H9 (cell line): ENCODE measurements at regions not wholly inside any gene's neighbourhood (a gene's known extent, or its start where the extent isn't known, plus 50 kb on each side); places are given as distances from the start of the nearest gene placed in this dataset.

Source experiments
- DNase-seq: peaks from one replicate; pipeline ENCODE4 v3.0.0-alpha.2; 2017
- H2AFZ ChIP-seq: one replicate; pipeline ENCODE4 v1.6.1; 2013; ENCODE audit warnings: mild to moderate bottlenecking, low read length, control low read depth, moderate library complexity
- H2AK5ac ChIP-seq: 2 replicates; pipeline ENCODE4 v1.6.1; 2013; ENCODE audit warnings: low read length, control low read depth, mixed read lengths; ENCODE audit not compliant: insufficient read length
- H2BK120ac ChIP-seq: one replicate; pipeline ENCODE4 v1.6.1; 2013; ENCODE audit warnings: low read depth, mild to moderate bottlenecking, low read length, control low read depth, inconsistent platforms; ENCODE audit not compliant: poor library complexity, severe bottlenecking
- H2BK12ac ChIP-seq: 2 replicates; pipeline ENCODE4 v1.6.1; 2013; ENCODE audit warnings: low read length, control low read depth, mixed read lengths, low read depth; ENCODE audit not compliant: insufficient read length
- H2BK15ac ChIP-seq: 2 replicates; pipeline ENCODE4 v1.6.1; 2013; ENCODE audit warnings: low read depth, low read length, control low read depth
- H2BK20ac ChIP-seq: one replicate; pipeline ENCODE4 v1.6.1; 2013; ENCODE audit warnings: low read depth, mild to moderate bottlenecking, low read length, control low read depth, inconsistent platforms; ENCODE audit not compliant: poor library complexity, severe bottlenecking
- H2BK5ac ChIP-seq: 2 replicates; pipeline ENCODE4 v1.6.1; 2013; ENCODE audit warnings: low read length, control low read depth, mixed read lengths; ENCODE audit not compliant: insufficient read length
- H3K14ac ChIP-seq: 2 replicates; pipeline ENCODE4 v1.6.1; 2013; ENCODE audit warnings: low read length, control low read depth; ENCODE audit not compliant: insufficient read depth
- H3K18ac ChIP-seq: 2 replicates; pipeline ENCODE4 v1.6.1; 2013; ENCODE audit warnings: low read depth, mild to moderate bottlenecking, mixed read lengths, low read length, control low read depth; ENCODE audit not compliant: insufficient read length
- H3K23ac ChIP-seq: 2 replicates; pipeline ENCODE4 v1.6.1; 2013; ENCODE audit warnings: low read length, control low read depth, mixed read lengths, low read depth; ENCODE audit not compliant: insufficient read length
- H3K23me2 ChIP-seq: 2 replicates; pipeline ENCODE4 v1.6.1; 2013; ENCODE audit warnings: low read depth, mild to moderate bottlenecking, mixed read lengths, low read length, control low read depth; ENCODE audit not compliant: insufficient read length, poor library complexity, severe bottlenecking
- H3K27ac ChIP-seq: 2 replicates; pipeline ENCODE4 v1.5.1; 2013; ENCODE audit warnings: low read length, control low read depth, mixed read lengths, low read depth; ENCODE audit not compliant: insufficient read length
- H3K27me3 ChIP-seq: 2 replicates; pipeline ENCODE4 v1.6.1; 2013; ENCODE audit warnings: low read length, control low read depth, inconsistent platforms; ENCODE audit not compliant: insufficient read depth
- H3K4ac ChIP-seq: 2 replicates; pipeline ENCODE4 v1.6.1; 2013; ENCODE audit warnings: low read depth, mild to moderate bottlenecking, control low read depth, inconsistent platforms, low read length, moderate library complexity
- H3K4me1 ChIP-seq: 2 replicates; pipeline ENCODE4 v1.6.1; 2013; ENCODE audit warnings: low read length, control low read depth, inconsistent platforms; ENCODE audit not compliant: insufficient read depth
- H3K4me2 ChIP-seq: 2 replicates; pipeline ENCODE4 v1.6.1; 2013; ENCODE audit warnings: low read length, control low read depth, mixed read lengths; ENCODE audit not compliant: insufficient read length, insufficient read depth
- H3K56ac ChIP-seq: 2 replicates; pipeline ENCODE4 v1.6.1; 2013; ENCODE audit warnings: low read depth, mild to moderate bottlenecking, mixed read lengths, low read length, control low read depth; ENCODE audit not compliant: insufficient read length
- H3K79me1 ChIP-seq: 2 replicates; pipeline ENCODE4 v1.6.1; 2013; ENCODE audit warnings: low read depth, mild to moderate bottlenecking, moderate library complexity, low read length, control low read depth, inconsistent platforms; ENCODE audit not compliant: insufficient read depth, poor library complexity, severe bottlenecking
- H3K79me2 ChIP-seq: 2 replicates; pipeline ENCODE4 v1.6.1; 2013; ENCODE audit warnings: low read length, control low read depth, inconsistent platforms; ENCODE audit not compliant: insufficient read depth
- H3K9ac ChIP-seq: 2 replicates; pipeline ENCODE4 v1.6.1; 2013; ENCODE audit warnings: low read length, control low read depth, mixed read lengths; ENCODE audit not compliant: insufficient read length; ENCODE audit errors: extremely low read depth
- H3K9me3 ChIP-seq: one replicate; pipeline ENCODE4 v1.6.1; 2013; ENCODE audit warnings: low read depth, low read length, inconsistent platforms; ENCODE audit not compliant: control insufficient read depth
- H3T11ph ChIP-seq: one replicate; pipeline ENCODE4 v1.6.1; 2013; ENCODE audit warnings: mild to moderate bottlenecking, low read length, control low read depth, inconsistent platforms
- H4K20me1 ChIP-seq: one replicate; pipeline ENCODE4 v1.6.1; 2013; ENCODE audit not compliant: control insufficient read depth, insufficient read length, insufficient read depth
- H4K5ac ChIP-seq: 2 replicates; pipeline ENCODE4 v1.6.1; 2013; ENCODE audit warnings: low read depth, mild to moderate bottlenecking, mixed read lengths, low read length, control low read depth; ENCODE audit not compliant: insufficient read length
- H4K8ac ChIP-seq: replicated peaks from 2 replicates; pipeline ENCODE4 v1.6.1; 2013; ENCODE audit warnings: low read length, control low read depth, mixed read lengths, low read depth; ENCODE audit not compliant: insufficient read length
- H4K91ac ChIP-seq: 2 replicates; pipeline ENCODE4 v1.6.1; 2013; ENCODE audit warnings: low read depth, mild to moderate bottlenecking, moderate library complexity, mixed read lengths, low read length, control low read depth; ENCODE audit not compliant: insufficient read length
- H3K27ac Mint-ChIP-seq, 3 experiments: 2 replicates in 2 of 3; 3 replicates in 1 of 3; pipeline ENCODE4 v1.8.0; 2020 to 2021; ENCODE audit warnings: mixed read lengths in 3 of 3, mild to moderate bottlenecking in 1 of 3, moderate library complexity in 1 of 3
- H3K27me3 Mint-ChIP-seq: 2 replicates; pipeline ENCODE4 v1.8.0; 2021; ENCODE audit warnings: low read depth, mild to moderate bottlenecking, moderate library complexity, mixed read lengths
- H3K36me3 Mint-ChIP-seq, 3 experiments: 2 replicates in 2 of 3; 3 replicates in 1 of 3; pipeline ENCODE4 v1.8.0; 2020 to 2021; ENCODE audit warnings: low read depth in 3 of 3, mixed read lengths in 3 of 3; ENCODE audit not compliant: insufficient read depth in 1 of 3
- H3K4me1 Mint-ChIP-seq, 2 experiments: 2 replicates each; pipeline ENCODE4 v1.8.0; 2020; ENCODE audit warnings: mixed read lengths in 2 of 2
- H3K4me3 Mint-ChIP-seq, 2 experiments: 2 replicates in 1 of 2; 3 replicates in 1 of 2; pipeline ENCODE4 v1.8.0; 2020 to 2021; ENCODE audit warnings: mild to moderate bottlenecking in 2 of 2, mixed read lengths in 2 of 2, moderate library complexity in 1 of 2
- H3K9me3 Mint-ChIP-seq, 2 experiments: 2 replicates in 1 of 2; 3 replicates in 1 of 2; pipeline ENCODE4 v1.8.0; 2020; ENCODE audit warnings: mild to moderate bottlenecking in 2 of 2, mixed read lengths in 2 of 2, moderate library complexity in 1 of 2
- WGBS: extraction: QIAGEN DNeasy Blood & Tissue Kit; methylation state at CpG from one replicate; pipeline ENCODE4 v1.1.7; 2013; ENCODE audit warnings: missing lambda C conversion rate, low lambda C conversion rate, mixed read lengths; ENCODE audit not compliant: insufficient read length; ENCODE audit errors: extremely low coverage; 5-methylcytosine and 5-hydroxymethylcytosine counted together
- TF ChIP-seq, protein P1 (sequence below): fragments of 200-600 bp; sonication (generic); conservative IDR thresholded peaks from 3 replicates; pipeline ENCODE4 v1.8.0; 2021; ENCODE audit warnings: antibody characterized with exemption, mild to moderate bottlenecking

GRCh38 chr22:22139364-22139763 is 105.2 kb upstream of the VPREB1 start:
- no peak overlapping the region for H3K4me3 Mint-ChIP-seq
- no peak overlapping the region for H4K91ac ChIP-seq
- H3K9ac ChIP-seq: no peak overlapping the region
- H3K27ac ChIP-seq: no peak overlapping the region
- no peak overlapping the region for H3K4ac ChIP-seq
- H3K4me2 ChIP-seq: no peak overlapping the region
- H2BK15ac ChIP-seq: no peak overlapping the region
- H3K56ac ChIP-seq: no peak overlapping the region
- no peak overlapping the region for H3K23ac ChIP-seq
- H3K4me1 Mint-ChIP-seq: peaks cover 14 to 23% of the 10 kb centered on the region in 2 experiments
- H3K14ac ChIP-seq: no peak overlapping the region
- WGBS: no CpG with 5 or more reads among the region's 1 CpG
- no peak overlapping the region for H2BK20ac ChIP-seq
- H3K79me1 ChIP-seq: no peaks in the 10 kb centered on the region
- H2AK5ac ChIP-seq: no peak overlapping the region
- no peak overlapping the region for H2BK5ac ChIP-seq
- no peak overlapping the region for H2AFZ ChIP-seq
- DNase-seq: no peak
- TF ChIP-seq, protein P1, sequence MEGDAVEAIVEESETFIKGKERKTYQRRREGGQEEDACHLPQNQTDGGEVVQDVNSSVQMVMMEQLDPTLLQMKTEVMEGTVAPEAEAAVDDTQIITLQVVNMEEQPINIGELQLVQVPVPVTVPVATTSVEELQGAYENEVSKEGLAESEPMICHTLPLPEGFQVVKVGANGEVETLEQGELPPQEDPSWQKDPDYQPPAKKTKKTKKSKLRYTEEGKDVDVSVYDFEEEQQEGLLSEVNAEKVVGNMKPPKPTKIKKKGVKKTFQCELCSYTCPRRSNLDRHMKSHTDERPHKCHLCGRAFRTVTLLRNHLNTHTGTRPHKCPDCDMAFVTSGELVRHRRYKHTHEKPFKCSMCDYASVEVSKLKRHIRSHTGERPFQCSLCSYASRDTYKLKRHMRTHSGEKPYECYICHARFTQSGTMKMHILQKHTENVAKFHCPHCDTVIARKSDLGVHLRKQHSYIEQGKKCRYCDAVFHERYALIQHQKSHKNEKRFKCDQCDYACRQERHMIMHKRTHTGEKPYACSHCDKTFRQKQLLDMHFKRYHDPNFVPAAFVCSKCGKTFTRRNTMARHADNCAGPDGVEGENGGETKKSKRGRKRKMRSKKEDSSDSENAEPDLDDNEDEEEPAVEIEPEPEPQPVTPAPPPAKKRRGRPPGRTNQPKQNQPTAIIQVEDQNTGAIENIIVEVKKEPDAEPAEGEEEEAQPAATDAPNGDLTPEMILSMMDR: no peak
- no peak overlapping the region for H3K27ac Mint-ChIP-seq
- H2BK120ac ChIP-seq: no peak overlapping the region
- no peak overlapping the region for H4K5ac ChIP-seq
- peaks cover 96% of the 10 kb centered on the region for H3K27me3 Mint-ChIP-seq
- H2BK12ac ChIP-seq: no peak overlapping the region
- H3K18ac ChIP-seq: no peak overlapping the region
- H3K4me1 ChIP-seq: no peaks in the 10 kb centered on the region
- H4K20me1 ChIP-seq: no peaks in the 10 kb centered on the region
- no peaks in the 10 kb centered on the region for H3K79me2 ChIP-seq
- no peaks in the 10 kb centered on the region for H3K23me2 ChIP-seq
- H3T11ph ChIP-seq: no peak overlapping the region
- H4K8ac ChIP-seq: no peak overlapping the region
- H3K9me3 ChIP-seq: no peaks in the 10 kb centered on the region
- peaks cover 9% of the 10 kb centered on the region; the same call in 1 of the 2 replicates for H3K27me3 ChIP-seq
- peaks cover 0 to 7% of the 10 kb centered on the region in 2 experiments; a peak in 3 of 5 replicates for H3K9me3 Mint-ChIP-seq
- H3K36me3 Mint-ChIP-seq: no peaks in the 10 kb centered on the region; a peak in 1 of 7 replicates
